ENCODE measurements at regions not wholly inside any gene's neighbourhood (a gene's known extent, or its start where the extent isn't known, plus 50 kb on each side); places are given as distances from the start of the nearest gene placed in this dataset.

DNA sequence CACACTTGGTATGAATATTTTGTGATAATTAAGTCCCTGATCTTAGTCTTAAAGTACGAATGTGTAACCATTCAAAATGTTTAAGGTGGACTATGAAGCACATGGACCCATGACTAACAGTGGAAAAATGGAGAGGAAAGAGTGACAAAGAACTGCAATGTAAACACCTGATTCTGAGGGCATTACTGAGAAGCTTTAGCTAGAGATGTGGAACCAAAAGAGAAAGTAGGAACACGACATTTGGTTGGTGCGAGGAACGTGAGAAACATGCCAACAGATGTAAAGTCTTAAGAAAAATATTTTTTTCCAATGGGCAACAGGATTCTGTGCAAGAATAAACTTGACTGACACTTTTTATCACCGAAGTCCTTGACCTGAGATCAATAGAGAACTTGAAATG is 1618.6 kb downstream of the DPP10 start:
- no peak for DNase-seq (ENCODE audit: insufficient read length, low spot score)
- TF ChIP-seq, protein P1, sequence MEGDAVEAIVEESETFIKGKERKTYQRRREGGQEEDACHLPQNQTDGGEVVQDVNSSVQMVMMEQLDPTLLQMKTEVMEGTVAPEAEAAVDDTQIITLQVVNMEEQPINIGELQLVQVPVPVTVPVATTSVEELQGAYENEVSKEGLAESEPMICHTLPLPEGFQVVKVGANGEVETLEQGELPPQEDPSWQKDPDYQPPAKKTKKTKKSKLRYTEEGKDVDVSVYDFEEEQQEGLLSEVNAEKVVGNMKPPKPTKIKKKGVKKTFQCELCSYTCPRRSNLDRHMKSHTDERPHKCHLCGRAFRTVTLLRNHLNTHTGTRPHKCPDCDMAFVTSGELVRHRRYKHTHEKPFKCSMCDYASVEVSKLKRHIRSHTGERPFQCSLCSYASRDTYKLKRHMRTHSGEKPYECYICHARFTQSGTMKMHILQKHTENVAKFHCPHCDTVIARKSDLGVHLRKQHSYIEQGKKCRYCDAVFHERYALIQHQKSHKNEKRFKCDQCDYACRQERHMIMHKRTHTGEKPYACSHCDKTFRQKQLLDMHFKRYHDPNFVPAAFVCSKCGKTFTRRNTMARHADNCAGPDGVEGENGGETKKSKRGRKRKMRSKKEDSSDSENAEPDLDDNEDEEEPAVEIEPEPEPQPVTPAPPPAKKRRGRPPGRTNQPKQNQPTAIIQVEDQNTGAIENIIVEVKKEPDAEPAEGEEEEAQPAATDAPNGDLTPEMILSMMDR (IDR thresholded peaks at IDR 0.05; ENCODE audit: insufficient read depth, missing control alignments), result no peak
- no peak for FAIRE-seq

DNA sequence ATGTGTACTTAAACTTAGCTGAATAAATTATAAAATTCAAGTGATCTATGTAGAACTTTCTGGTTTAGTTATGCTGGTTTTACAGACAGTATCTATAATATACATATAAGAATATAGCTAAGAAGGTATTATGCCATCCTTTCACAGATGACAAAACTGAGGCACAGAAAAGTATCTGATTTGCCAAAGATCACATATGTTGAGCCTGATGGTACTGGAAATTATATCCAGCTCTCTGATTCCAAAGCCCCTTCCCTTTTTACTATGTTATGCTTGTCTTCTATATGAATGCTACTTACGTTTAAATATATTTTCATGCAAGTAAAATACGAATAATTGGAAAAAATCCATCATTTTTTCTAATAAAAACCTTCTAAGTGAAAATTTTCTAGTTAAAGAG is 1631.3 kb downstream of the DPP10 start:
- FAIRE-seq, result no peak
- TF ChIP-seq, protein P1 (IDR thresholded peaks at IDR 0.05; ENCODE audit: insufficient read depth, missing control alignments), result no peak
- no peak for DNase-seq (ENCODE audit: insufficient read length, low spot score)

DNA sequence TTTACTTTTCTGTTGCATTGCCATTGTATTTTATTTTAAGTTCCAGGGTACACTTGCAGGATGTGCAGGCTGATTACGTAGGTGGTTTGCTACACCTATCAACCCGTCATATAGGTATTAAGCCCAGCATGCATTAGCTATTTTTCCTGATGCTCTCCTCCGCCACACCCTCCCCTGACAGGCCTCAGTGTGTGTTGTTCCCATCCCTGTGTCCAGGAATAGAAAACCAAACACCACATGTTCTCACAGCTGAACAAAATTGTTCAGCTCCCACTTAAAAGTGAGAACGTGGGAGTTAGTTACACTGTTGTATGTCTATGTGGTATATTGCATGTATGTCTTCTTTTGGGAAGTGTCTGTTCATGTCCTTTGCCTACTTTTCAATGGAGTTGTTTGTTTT is 1631.7 kb downstream of the DPP10 start:
- TF ChIP-seq, protein P1 (IDR thresholded peaks at IDR 0.05; ENCODE audit: insufficient read depth, missing control alignments), result no peak
- FAIRE-seq (no peak), DNase-seq (ENCODE audit: insufficient read length, low spot score) (no peak)

DNA sequence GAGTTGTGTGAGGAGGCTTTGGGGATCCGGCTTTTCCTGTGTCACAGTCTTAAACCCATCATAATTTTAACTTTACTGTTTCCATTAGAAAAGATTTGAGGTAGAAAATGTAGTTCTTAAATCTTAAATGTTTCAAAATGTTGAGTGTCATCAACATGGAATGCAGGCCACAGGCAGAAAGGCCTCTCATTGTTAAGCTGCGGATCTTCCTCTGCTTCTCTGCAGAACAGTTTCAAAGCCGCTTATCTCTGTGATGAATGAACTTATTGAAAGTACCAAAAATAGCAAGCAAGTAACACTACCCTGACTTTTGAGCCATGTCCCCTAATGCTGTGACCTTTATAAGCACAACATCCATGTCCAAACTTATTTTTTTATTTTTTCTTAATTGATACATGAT is 1645.8 kb downstream of the DPP10 start:
- FAIRE-seq (no peak), DNase-seq (ENCODE audit: insufficient read length, low spot score) (no peak)
- TF ChIP-seq, protein P1 (IDR thresholded peaks at IDR 0.05; ENCODE audit: insufficient read depth, missing control alignments), result no peak

DNA sequence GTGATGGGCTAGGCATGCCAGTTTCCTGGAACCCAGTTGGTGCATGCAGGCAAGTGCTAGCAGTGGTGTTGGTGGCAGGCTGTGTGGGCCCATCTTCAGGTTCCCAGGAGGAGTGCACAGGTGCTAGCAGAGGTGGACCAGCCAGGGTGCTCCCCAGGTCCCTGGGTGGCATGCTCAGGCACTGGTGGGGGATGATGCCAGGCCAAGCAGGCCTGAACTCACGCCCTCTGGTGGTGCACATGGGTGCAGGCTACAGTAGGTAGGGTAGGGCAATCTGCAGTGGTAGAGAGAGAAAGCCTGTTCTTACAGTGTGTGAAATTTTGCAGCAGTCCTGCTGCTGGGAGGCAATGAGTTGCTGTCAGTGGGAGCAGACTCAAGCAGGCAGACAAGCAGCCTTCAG is 1651.8 kb downstream of the DPP10 start:
- FAIRE-seq, result no peak
- DNase-seq (ENCODE audit: insufficient read length, low spot score), result no peak
- TF ChIP-seq, protein P1 (IDR thresholded peaks at IDR 0.05; ENCODE audit: insufficient read depth, missing control alignments), result no peak

DNA sequence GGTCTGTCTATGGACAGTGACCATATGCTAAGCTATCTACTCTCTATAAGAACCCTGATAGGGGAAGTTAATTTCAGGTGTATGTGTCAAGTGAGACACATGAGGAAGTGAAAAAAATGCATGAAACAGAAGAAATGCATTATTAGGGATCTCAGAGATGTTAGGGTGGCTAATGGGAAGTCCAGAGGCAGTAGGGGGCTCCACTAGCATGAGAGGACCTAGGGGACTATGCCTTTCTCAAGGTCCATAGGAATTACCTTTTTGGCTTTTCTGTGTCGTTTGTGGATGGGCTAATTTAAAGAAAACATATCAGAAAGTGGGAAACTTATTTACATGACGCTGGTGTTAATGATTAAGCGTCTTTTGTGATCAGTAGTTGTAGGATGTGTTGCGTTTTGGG is 1653.2 kb downstream of the DPP10 start:
- no peak for DNase-seq (ENCODE audit: insufficient read length, low spot score)
- no peak for FAIRE-seq
- TF ChIP-seq, protein P1 (IDR thresholded peaks at IDR 0.05; ENCODE audit: insufficient read depth, missing control alignments), result no peak

DNA sequence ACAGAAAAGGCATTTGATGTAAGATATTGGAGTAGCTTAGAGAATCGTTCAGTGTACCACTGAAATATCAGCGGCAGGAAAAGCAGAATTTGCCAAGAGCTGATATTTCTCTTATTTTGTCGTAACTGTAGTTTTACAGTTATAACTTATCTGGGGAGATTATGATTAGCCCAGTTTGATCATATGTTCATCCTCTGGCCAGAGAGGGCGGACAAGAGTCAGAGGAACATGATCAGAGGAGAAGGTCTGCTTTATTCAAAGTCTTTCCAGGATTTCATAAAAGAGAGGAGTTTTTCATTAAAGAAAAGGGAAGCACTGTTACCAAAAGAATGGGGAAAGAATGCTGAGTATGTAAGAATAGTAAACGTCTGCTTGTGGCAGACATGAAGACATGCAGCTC is 1655.6 kb downstream of the DPP10 start:
- DNase-seq (ENCODE audit: insufficient read length, low spot score) (no peak), FAIRE-seq (no peak)
- TF ChIP-seq, protein P1 (IDR thresholded peaks at IDR 0.05; ENCODE audit: insufficient read depth, missing control alignments), result no peak
